GM23338 (cell line): ENCODE measurements at regions not wholly inside any gene's neighbourhood (a gene's known extent, or its start where the extent isn't known, plus 50 kb on each side); places are given as distances from the start of the nearest gene placed in this dataset.

Experiments
- ATAC-seq: fragments of 200-7000 bp; cut with Tn5 transposase; 3 replicates; pipeline ENCODE4 v1.9.1; 2020
- DNase-seq: peaks from one replicate; pipeline ENCODE4 v3.0.0-alpha.2; 2015; ENCODE audit warnings: low spot score
- H2AFZ ChIP-seq: fragments of 200-600 bp; sonication (generic); 2 replicates; pipeline ENCODE4 v1.8.0; 2016; ENCODE audit warnings: antibody characterized with exemption, mild to moderate bottlenecking, moderate library complexity
- H3F3A ChIP-seq: fragments of 200-600 bp; sonication (generic); replicated peaks from 2 replicates; pipeline ENCODE4 v1.8.0; 2017; ENCODE audit warnings: antibody characterized with exemption, mixed run types, low read depth
- H3K27ac ChIP-seq: fragments of 200-600 bp; sonication (generic); 2 replicates; pipeline ENCODE4 v1.6.1; 2016; ENCODE audit warnings: low read depth
- H3K27me3 ChIP-seq: fragments of 200-600 bp; sonication (generic); 2 replicates; pipeline ENCODE4 v1.8.0; 2016; ENCODE audit warnings: mild to moderate bottlenecking, mixed run types, moderate library complexity; ENCODE audit not compliant: insufficient read depth
- H3K36me3 ChIP-seq: fragments of 200-600 bp; sonication (generic); 2 replicates; pipeline ENCODE4 v1.8.0; 2016; ENCODE audit warnings: mild to moderate bottlenecking; ENCODE audit not compliant: insufficient read depth
- H3K4me1 ChIP-seq: fragments of 200-600 bp; sonication (generic); 2 replicates; pipeline ENCODE4 v1.8.0; 2016; ENCODE audit warnings: mild to moderate bottlenecking, moderate library complexity; ENCODE audit not compliant: insufficient read depth
- H3K4me2 ChIP-seq: fragments of 200-600 bp; sonication (generic); 2 replicates; pipeline ENCODE4 v1.7.1; 2017; ENCODE audit warnings: mixed run types
- H3K4me3 ChIP-seq: fragments of 200-600 bp; sonication (generic); 2 replicates; pipeline ENCODE4 v1.6.1; 2016; ENCODE audit warnings: mixed run types
- H3K79me2 ChIP-seq: fragments of 200-600 bp; sonication (generic); replicated peaks from 2 replicates; pipeline ENCODE4 v1.8.0; 2017; ENCODE audit warnings: mild to moderate bottlenecking; ENCODE audit not compliant: insufficient read depth
- H3K9me2 ChIP-seq: fragments of 200-600 bp; sonication (generic); 2 replicates; pipeline ENCODE4 v1.8.0; 2017; ENCODE audit not compliant: insufficient read depth
- H4K20me1 ChIP-seq: fragments of 200-600 bp; sonication (generic); replicated peaks from 2 replicates; pipeline ENCODE4 v1.8.0; 2017; ENCODE audit warnings: mild to moderate bottlenecking; ENCODE audit not compliant: insufficient read depth
- H3K27ac Mint-ChIP-seq: 2 replicates; pipeline ENCODE4 v1.8.0; 2020; ENCODE audit warnings: inconsistent platforms, mild to moderate bottlenecking, moderate library complexity, mixed read lengths
- H3K27me3 Mint-ChIP-seq: 3 replicates; pipeline ENCODE4 v1.8.0; 2022; ENCODE audit warnings: low read depth, mild to moderate bottlenecking, moderate library complexity, mixed read lengths, inconsistent platforms; ENCODE audit not compliant: insufficient read depth, poor library complexity
- H3K36me3 Mint-ChIP-seq: 3 replicates; pipeline ENCODE4 v1.8.0; 2021; ENCODE audit warnings: low read depth, mild to moderate bottlenecking, inconsistent platforms, moderate library complexity, mixed read lengths
- H3K4me1 Mint-ChIP-seq: 3 replicates; pipeline ENCODE4 v1.8.0; 2020; ENCODE audit warnings: mild to moderate bottlenecking, inconsistent platforms, mixed read lengths
- H3K4me3 Mint-ChIP-seq: 3 replicates; pipeline ENCODE4 v1.8.0; 2021; ENCODE audit warnings: moderate library complexity, mild to moderate bottlenecking, inconsistent platforms, mixed read lengths
- H3K9me3 Mint-ChIP-seq: 3 replicates; pipeline ENCODE4 v1.8.0; 2020; ENCODE audit warnings: moderate library complexity, mild to moderate bottlenecking, inconsistent platforms, mixed read lengths
- CREB1 ChIP-seq: fragments of 250-450 bp; sonication (Bioruptor Pico); IDR thresholded peaks from 2 replicates; pipeline ENCODE4 v1.5.0; 2020; ENCODE audit warnings: low read depth, mild to moderate bottlenecking, moderate library complexity
- ETS1 ChIP-seq: IDR thresholded peaks from 2 replicates; pipeline ENCODE4 v1.6.1; 2016; ENCODE audit warnings: antibody characterized with exemption
- EZH2 ChIP-seq: fragments of 200-600 bp; sonication (generic); IDR thresholded peaks from one replicate; pipeline ENCODE4 v1.8.0; 2017; ENCODE audit warnings: antibody characterized with exemption, mild to moderate bottlenecking, low read depth; ENCODE audit not compliant: unreplicated experiment
- EZH2phosphoT487 ChIP-seq: fragments of 200-600 bp; sonication (generic); IDR thresholded peaks from one replicate; pipeline ENCODE4 v1.8.1; 2018; ENCODE audit warnings: antibody characterized with exemption; ENCODE audit not compliant: unreplicated experiment
- JUNB ChIP-seq: IDR thresholded peaks from one replicate; pipeline ENCODE4 v1.6.1; 2016; ENCODE audit warnings: antibody characterized with exemption; ENCODE audit not compliant: unreplicated experiment
- NANOG ChIP-seq: IDR thresholded peaks from 2 replicates; pipeline ENCODE4 v1.6.1; 2016; ENCODE audit warnings: antibody characterized with exemption, borderline replicate concordance
- POLR2AphosphoS5 ChIP-seq: IDR thresholded peaks from 2 replicates; pipeline ENCODE4 v1.6.1; 2016; ENCODE audit warnings: antibody characterized with exemption, low read depth
- STAT1 ChIP-seq: IDR thresholded peaks from one replicate; pipeline ENCODE4 v1.6.1; 2016; ENCODE audit warnings: antibody characterized with exemption; ENCODE audit not compliant: unreplicated experiment
- ZNF114 ChIP-seq: fragments of 250-450 bp; sonication (Bioruptor Pico); IDR thresholded peaks from 2 replicates; pipeline ENCODE4 v1.5.0; 2020; ENCODE audit warnings: mild to moderate bottlenecking, moderate library complexity
- ZNF331 ChIP-seq: fragments of 250-450 bp; sonication (Bioruptor Pico); IDR thresholded peaks from 2 replicates; pipeline ENCODE4 v1.5.0; 2020; ENCODE audit warnings: low read depth, mild to moderate bottlenecking, moderate library complexity
- TF ChIP-seq, protein P1 (sequence below): fragments of 250-450 bp; sonication (Bioruptor Pico); IDR thresholded peaks from 2 replicates; pipeline ENCODE4 v1.5.0; 2020; ENCODE audit warnings: mild to moderate bottlenecking, moderate library complexity
- TF ChIP-seq, protein P2 (sequence below): IDR thresholded peaks from one replicate; pipeline ENCODE4 v1.6.1; 2018; ENCODE audit warnings: antibody characterized with exemption; ENCODE audit not compliant: unreplicated experiment
- TF ChIP-seq, protein P3 (sequence below), 2 experiments: fragments of 200-600 bp in 1 of 2; sonication (generic) in 1 of 2; conservative IDR thresholded peaks; 2 replicates each; pipeline versions ENCODE4 v1.5.1 to v1.6.1; 2016 to 2017; ENCODE audit warnings: antibody characterized with exemption in 2 of 2, low read depth in 2 of 2, mild to moderate bottlenecking in 2 of 2, moderate library complexity in 1 of 2

- no peak for TF ChIP-seq JUNB
Observed at GRCh38 chr3:160127308-160127707, 97.9 kb upstream of the C3orf80 start (continued).

- Histone ChIP-seq H3K79me2 (no peaks in the 10 kb centered on the region), H3K4me1 (peaks cover 3% of the 10 kb centered on the region; the same call in 1 of the 2 replicates), H3K4me3 (no peak overlapping the region), H3K9me2 (no peaks in the 10 kb centered on the region; the same call in 1 of the 2 replicates), H4K20me1 (no peaks in the 10 kb centered on the region), H3K27ac (no peak overlapping the region), H3F3A (no peaks in the 10 kb centered on the region), H3K36me3 (no peaks in the 10 kb centered on the region), H3K4me2 (no peak overlapping the region), H2AFZ (no peak overlapping the region), H3K27me3 (no peaks in the 10 kb centered on the region)
- no peak for TF ChIP-seq CREB1 (CRISPR knock-in tag)
- no peak for TF ChIP-seq JUNB
- no peak for TF ChIP-seq ETS1
- TF ChIP-seq POLR2AphosphoS5: no peak
- no peak for TF ChIP-seq STAT1
- TF ChIP-seq ZNF331 (CRISPR knock-in tag): no peak
- TF ChIP-seq, protein P1, sequence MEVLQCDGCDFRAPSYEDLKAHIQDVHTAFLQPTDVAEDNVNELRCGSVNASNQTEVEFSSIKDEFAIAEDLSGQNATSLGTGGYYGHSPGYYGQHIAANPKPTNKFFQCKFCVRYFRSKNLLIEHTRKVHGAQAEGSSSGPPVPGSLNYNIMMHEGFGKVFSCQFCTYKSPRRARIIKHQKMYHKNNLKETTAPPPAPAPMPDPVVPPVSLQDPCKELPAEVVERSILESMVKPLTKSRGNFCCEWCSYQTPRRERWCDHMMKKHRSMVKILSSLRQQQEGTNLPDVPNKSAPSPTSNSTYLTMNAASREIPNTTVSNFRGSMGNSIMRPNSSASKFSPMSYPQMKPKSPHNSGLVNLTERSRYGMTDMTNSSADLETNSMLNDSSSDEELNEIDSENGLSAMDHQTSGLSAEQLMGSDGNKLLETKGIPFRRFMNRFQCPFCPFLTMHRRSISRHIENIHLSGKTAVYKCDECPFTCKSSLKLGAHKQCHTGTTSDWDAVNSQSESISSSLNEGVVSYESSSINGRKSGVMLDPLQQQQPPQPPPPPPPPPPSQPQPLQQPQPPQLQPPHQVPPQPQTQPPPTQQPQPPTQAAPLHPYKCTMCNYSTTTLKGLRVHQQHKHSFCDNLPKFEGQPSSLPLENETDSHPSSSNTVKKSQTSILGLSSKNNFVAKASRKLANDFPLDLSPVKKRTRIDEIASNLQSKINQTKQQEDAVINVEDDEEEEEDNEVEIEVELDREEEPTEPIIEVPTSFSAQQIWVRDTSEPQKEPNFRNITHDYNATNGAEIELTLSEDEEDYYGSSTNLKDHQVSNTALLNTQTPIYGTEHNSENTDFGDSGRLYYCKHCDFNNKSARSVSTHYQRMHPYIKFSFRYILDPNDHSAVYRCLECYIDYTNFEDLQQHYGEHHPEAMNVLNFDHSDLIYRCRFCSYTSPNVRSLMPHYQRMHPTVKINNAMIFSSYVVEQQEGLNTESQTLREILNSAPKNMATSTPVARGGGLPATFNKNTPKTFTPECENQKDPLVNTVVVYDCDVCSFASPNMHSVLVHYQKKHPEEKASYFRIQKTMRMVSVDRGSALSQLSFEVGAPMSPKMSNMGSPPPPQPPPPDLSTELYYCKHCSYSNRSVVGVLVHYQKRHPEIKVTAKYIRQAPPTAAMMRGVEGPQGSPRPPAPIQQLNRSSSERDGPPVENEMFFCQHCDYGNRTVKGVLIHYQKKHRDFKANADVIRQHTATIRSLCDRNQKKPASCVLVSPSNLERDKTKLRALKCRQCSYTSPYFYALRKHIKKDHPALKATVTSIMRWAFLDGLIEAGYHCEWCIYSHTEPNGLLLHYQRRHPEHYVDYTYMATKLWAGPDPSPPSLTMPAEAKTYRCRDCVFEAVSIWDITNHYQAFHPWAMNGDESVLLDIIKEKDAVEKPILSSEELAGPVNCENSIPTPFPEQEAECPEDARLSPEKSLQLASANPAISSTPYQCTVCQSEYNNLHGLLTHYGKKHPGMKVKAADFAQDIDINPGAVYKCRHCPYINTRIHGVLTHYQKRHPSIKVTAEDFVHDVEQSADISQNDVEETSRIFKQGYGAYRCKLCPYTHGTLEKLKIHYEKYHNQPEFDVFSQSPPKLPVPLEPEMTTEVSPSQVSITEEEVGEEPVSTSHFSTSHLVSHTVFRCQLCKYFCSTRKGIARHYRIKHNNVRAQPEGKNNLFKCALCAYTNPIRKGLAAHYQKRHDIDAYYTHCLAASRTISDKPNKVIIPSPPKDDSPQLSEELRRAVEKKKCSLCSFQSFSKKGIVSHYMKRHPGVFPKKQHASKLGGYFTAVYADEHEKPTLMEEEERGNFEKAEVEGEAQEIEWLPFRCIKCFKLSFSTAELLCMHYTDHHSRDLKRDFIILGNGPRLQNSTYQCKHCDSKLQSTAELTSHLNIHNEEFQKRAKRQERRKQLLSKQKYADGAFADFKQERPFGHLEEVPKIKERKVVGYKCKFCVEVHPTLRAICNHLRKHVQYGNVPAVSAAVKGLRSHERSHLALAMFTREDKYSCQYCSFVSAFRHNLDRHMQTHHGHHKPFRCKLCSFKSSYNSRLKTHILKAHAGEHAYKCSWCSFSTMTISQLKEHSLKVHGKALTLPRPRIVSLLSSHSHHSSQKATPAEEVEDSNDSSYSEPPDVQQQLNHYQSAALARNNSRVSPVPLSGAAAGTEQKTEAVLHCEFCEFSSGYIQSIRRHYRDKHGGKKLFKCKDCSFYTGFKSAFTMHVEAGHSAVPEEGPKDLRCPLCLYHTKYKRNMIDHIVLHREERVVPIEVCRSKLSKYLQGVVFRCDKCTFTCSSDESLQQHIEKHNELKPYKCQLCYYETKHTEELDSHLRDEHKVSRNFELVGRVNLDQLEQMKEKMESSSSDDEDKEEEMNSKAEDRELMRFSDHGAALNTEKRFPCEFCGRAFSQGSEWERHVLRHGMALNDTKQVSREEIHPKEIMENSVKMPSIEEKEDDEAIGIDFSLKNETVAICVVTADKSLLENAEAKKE: no peak
- no peak for TF ChIP-seq NANOG
- TF ChIP-seq, protein P2, sequence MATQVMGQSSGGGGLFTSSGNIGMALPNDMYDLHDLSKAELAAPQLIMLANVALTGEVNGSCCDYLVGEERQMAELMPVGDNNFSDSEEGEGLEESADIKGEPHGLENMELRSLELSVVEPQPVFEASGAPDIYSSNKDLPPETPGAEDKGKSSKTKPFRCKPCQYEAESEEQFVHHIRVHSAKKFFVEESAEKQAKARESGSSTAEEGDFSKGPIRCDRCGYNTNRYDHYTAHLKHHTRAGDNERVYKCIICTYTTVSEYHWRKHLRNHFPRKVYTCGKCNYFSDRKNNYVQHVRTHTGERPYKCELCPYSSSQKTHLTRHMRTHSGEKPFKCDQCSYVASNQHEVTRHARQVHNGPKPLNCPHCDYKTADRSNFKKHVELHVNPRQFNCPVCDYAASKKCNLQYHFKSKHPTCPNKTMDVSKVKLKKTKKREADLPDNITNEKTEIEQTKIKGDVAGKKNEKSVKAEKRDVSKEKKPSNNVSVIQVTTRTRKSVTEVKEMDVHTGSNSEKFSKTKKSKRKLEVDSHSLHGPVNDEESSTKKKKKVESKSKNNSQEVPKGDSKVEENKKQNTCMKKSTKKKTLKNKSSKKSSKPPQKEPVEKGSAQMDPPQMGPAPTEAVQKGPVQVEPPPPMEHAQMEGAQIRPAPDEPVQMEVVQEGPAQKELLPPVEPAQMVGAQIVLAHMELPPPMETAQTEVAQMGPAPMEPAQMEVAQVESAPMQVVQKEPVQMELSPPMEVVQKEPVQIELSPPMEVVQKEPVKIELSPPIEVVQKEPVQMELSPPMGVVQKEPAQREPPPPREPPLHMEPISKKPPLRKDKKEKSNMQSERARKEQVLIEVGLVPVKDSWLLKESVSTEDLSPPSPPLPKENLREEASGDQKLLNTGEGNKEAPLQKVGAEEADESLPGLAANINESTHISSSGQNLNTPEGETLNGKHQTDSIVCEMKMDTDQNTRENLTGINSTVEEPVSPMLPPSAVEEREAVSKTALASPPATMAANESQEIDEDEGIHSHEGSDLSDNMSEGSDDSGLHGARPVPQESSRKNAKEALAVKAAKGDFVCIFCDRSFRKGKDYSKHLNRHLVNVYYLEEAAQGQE: no peak
- no peak for TF ChIP-seq EZH2phosphoT487
- TF ChIP-seq, protein P3, sequence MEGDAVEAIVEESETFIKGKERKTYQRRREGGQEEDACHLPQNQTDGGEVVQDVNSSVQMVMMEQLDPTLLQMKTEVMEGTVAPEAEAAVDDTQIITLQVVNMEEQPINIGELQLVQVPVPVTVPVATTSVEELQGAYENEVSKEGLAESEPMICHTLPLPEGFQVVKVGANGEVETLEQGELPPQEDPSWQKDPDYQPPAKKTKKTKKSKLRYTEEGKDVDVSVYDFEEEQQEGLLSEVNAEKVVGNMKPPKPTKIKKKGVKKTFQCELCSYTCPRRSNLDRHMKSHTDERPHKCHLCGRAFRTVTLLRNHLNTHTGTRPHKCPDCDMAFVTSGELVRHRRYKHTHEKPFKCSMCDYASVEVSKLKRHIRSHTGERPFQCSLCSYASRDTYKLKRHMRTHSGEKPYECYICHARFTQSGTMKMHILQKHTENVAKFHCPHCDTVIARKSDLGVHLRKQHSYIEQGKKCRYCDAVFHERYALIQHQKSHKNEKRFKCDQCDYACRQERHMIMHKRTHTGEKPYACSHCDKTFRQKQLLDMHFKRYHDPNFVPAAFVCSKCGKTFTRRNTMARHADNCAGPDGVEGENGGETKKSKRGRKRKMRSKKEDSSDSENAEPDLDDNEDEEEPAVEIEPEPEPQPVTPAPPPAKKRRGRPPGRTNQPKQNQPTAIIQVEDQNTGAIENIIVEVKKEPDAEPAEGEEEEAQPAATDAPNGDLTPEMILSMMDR (conservative IDR thresholded peaks at IDR 0.05; ENCODE audit: low read depth in 2 of 2): no peak
- no peak for TF ChIP-seq ZNF114 (CRISPR knock-in tag)
- TF ChIP-seq EZH2: no peak
- Mint-ChIP-seq H3K9me3 (no peaks in the 10 kb centered on the region), H3K27me3 (peaks cover 2% of the 10 kb centered on the region), H3K4me3 (no peak overlapping the region), H3K4me1 (peaks cover 2% of the 10 kb centered on the region; the same call in 2 of the 3 replicates), H3K27ac (no peak overlapping the region), H3K36me3 (no peaks in the 10 kb centered on the region)
- DNase-seq (no peak), ATAC-seq (no peak)
Observed at GRCh38 chr3:160128056-160128455, 97.2 kb upstream of the C3orf80 start.
